K562 (cell line): ENCODE measurements at regions not wholly inside any gene's neighbourhood (a gene's known extent, or its start where the extent isn't known, plus 50 kb on each side); places are given as distances from the start of the nearest gene placed in this dataset.

ENCODE experiments used
- ATAC-seq: fragments of 200-7000 bp; cut with Tn5 transposase; 3 replicates; pipeline ENCODE4 v1.9.1; 2020; ENCODE audit warnings: moderate library complexity
- BruUV-seq: library from RNA; stranded (reverse); fragments of 400-500 nt; replicated peaks from 2 replicates; lab custom pipeline; 2021; lab: Mats Ljungman, UMichigan
- CTCF ChIA-PET: fragments of 300-600 bp; formaldehyde crosslinking; extraction: SDS; loops from one replicate; lab custom pipeline; 2021; ENCODE audit warnings: low intra/inter-chr PET ratio; lab: Yijun Ruan, JAX
- POLR2A ChIA-PET: fragments of 300-600, 350-650 bp; sonication (Branson Sonifier 250); formaldehyde crosslinking; extraction: SDS; loops from one replicate; lab custom pipeline; 2021; ENCODE audit warnings: antibody characterized with exemption, inconsistent platforms; lab: Yijun Ruan, JAX
- DNase-seq, 4 experiments: peaks; one replicate each; pipeline versions ENCODE4 v3.0.0 to v3.0.0-alpha.2; 2011 to 2018; ENCODE audit warnings: low spot score in 3 of 4, mixed read lengths in 3 of 4; ENCODE audit errors: extremely low read depth in 1 of 4
- FAIRE-seq: peaks from 2 replicates; lab custom pipeline; 2011; peaks lifted over from hg19 to GRCh38; lab: Jason Lieb, UNC
- H2AFZ ChIP-seq: 2 replicates; pipeline ENCODE4 v1.6.0; 2011; ENCODE audit warnings: low read depth, low read length, control low read depth, inconsistent platforms
- H3K27ac ChIP-seq: fragments of 200-600 bp; 3 replicates; pipeline ENCODE4 v1.8.0; 2011; ENCODE audit warnings: low read depth, mild to moderate bottlenecking, control low read depth, inconsistent platforms, low read length, moderate library complexity, mixed read lengths; ENCODE audit errors: extremely low read depth
- H3K27me3 ChIP-seq, 2 experiments: fragments of 300-600 bp in 1 of 2; 2 replicates in 1 of 2; 3 replicates in 1 of 2; pipeline versions ENCODE4 v1.6.0 to v1.8.0; 2011; ENCODE audit warnings: inconsistent platforms in 2 of 2, low read length in 2 of 2, mild to moderate bottlenecking in 1 of 2, mixed read lengths in 1 of 2, moderate library complexity in 1 of 2; ENCODE audit not compliant: control insufficient read depth in 2 of 2, insufficient read depth in 2 of 2
- H3K36me3 ChIP-seq: fragments of 300-600 bp; 3 replicates; pipeline ENCODE4 v1.8.0; 2011; ENCODE audit warnings: mild to moderate bottlenecking, low read length, inconsistent platforms; ENCODE audit not compliant: control insufficient read depth, insufficient read depth
- H3K4me1 ChIP-seq, 2 experiments: fragments of 200-600 bp in 1 of 2; replicated peaks in 1 of 2; 2 replicates in 1 of 2; 3 replicates in 1 of 2; pipeline versions ENCODE4 v1.5.1 to v1.8.0; 2011; ENCODE audit warnings: inconsistent platforms in 2 of 2, low read length in 2 of 2, mild to moderate bottlenecking in 1 of 2, mixed read lengths in 1 of 2, moderate library complexity in 1 of 2; ENCODE audit not compliant: control insufficient read depth in 2 of 2, insufficient read depth in 2 of 2
- H3K4me2 ChIP-seq: 2 replicates; pipeline ENCODE4 v1.6.1; 2011; ENCODE audit warnings: low read length, control low read depth, inconsistent platforms, mixed read lengths; ENCODE audit not compliant: insufficient read depth
- H3K4me3 ChIP-seq: fragments of 200-600 bp; sonication (generic), shearing (Covaris generic); 2 replicates; pipeline ENCODE4 v1.5.1; 2016; ENCODE audit warnings: control low read depth, inconsistent platforms
- H3K79me2 ChIP-seq: fragments of 200-600 bp; 3 replicates; pipeline ENCODE4 v1.8.0; 2011; ENCODE audit warnings: low read length, inconsistent platforms; ENCODE audit not compliant: control insufficient read depth, insufficient read depth
- H3K9ac ChIP-seq, 2 experiments: 2 replicates each; pipeline versions ENCODE4 v1.6.0 to v1.6.1; 2011; ENCODE audit warnings: low read depth in 2 of 2, low read length in 2 of 2, control low read depth in 1 of 2, inconsistent platforms in 1 of 2, mild to moderate bottlenecking in 1 of 2, mixed read lengths in 1 of 2; ENCODE audit not compliant: insufficient read depth in 1 of 2
- H3K9me1 ChIP-seq: one replicate; pipeline ENCODE4 v1.6.0; 2011; ENCODE audit warnings: inconsistent platforms, mild to moderate bottlenecking, low read length, moderate library complexity; ENCODE audit not compliant: control insufficient read depth, insufficient read depth
- H3K9me3 ChIP-seq: replicated peaks from 2 replicates; pipeline ENCODE4 v1.5.1; 2011; ENCODE audit warnings: low read depth, low read length, inconsistent platforms; ENCODE audit not compliant: control insufficient read depth, insufficient read depth
- H4K20me1 ChIP-seq: replicated peaks from 2 replicates; pipeline ENCODE4 v1.6.1; 2011; ENCODE audit warnings: low read length, inconsistent platforms, mixed read lengths; ENCODE audit not compliant: control insufficient read depth, insufficient read depth
- CHD1 ChIP-seq: fragments of 200-600 bp; sonication (generic); IDR thresholded peaks from one replicate; pipeline ENCODE4 v1.6.1; 2012; ENCODE audit warnings: mild to moderate bottlenecking, moderate library complexity, low read length, inconsistent platforms
- FOSL1 ChIP-seq: fragments of 200-800 bp; sonication (Bioruptor generic); conservative IDR thresholded peaks from 2 replicates; pipeline ENCODE4 v1.6.1; 2016; ENCODE audit warnings: missing genetic modification characterization, missing compliant biosample characterization
- HMGXB4 ChIP-seq: sonication (generic); formaldehyde crosslinking; IDR thresholded peaks from 2 replicates; pipeline ENCODE4 v1.8.1; 2023; ENCODE audit warnings: mild to moderate bottlenecking, missing genetic modification reagents
- HNRNPLL ChIP-seq: fragments of 200-400 bp; formaldehyde crosslinking; IDR thresholded peaks from 2 replicates; pipeline ENCODE4 v1.6.1; 2017; ENCODE audit warnings: low read length, low read depth, mild to moderate bottlenecking; ENCODE audit not compliant: poor library complexity, severe bottlenecking
- RBFOX2 ChIP-seq: fragments of 200-400 bp; formaldehyde crosslinking; IDR thresholded peaks from 2 replicates; pipeline ENCODE4 v1.6.1; 2017; ENCODE audit warnings: low read depth, mild to moderate bottlenecking, low read length, moderate library complexity
- SNRNP70 ChIP-seq: fragments of 200-400 bp; formaldehyde crosslinking; optimal IDR thresholded peaks from 2 replicates; pipeline ENCODE3; 2017; ENCODE audit warnings: low read depth, low read length
- TAF15 ChIP-seq: fragments of 200-400 bp; formaldehyde crosslinking; IDR thresholded peaks from 2 replicates; pipeline ENCODE4 v1.6.1; 2017; ENCODE audit warnings: mild to moderate bottlenecking, low read depth, low read length, moderate library complexity
- TEAD2 ChIP-seq: fragments of 450-650 bp; IDR thresholded peaks from 2 replicates; pipeline ENCODE4 v1.6.1; 2016; ENCODE audit warnings: missing genetic modification characterization, control low read depth, missing compliant biosample characterization
- ZBED1 ChIP-seq: IDR thresholded peaks from 2 replicates; pipeline ENCODE4 v1.6.1; 2014
- ZNF143 ChIP-seq: sonication (generic); formaldehyde crosslinking; IDR thresholded peaks from 2 replicates; pipeline ENCODE4 v1.9.0; 2022; ENCODE audit warnings: mild to moderate bottlenecking, missing genetic modification reagents
- ZNF584 ChIP-seq: fragments of 200-800 bp; sonication (Bioruptor generic); IDR thresholded peaks from 2 replicates; pipeline ENCODE4 v1.6.1; 2016; ENCODE audit warnings: low read depth, mild to moderate bottlenecking, missing genetic modification characterization, missing compliant biosample characterization
- ZNF717 ChIP-seq: fragments of 250-450 bp; sonication (Bioruptor Pico); IDR thresholded peaks from 2 replicates; pipeline ENCODE4 v1.5.0; 2021
- WGBS: fragments of 100-300 bp; shearing (Covaris generic); methylation state at CpG from one replicate; pipeline ENCODE4 v1.1.6; 2016; ENCODE audit warnings: low coverage, mixed read lengths; ENCODE audit not compliant: insufficient coverage; ENCODE audit errors: missing lambda C conversion rate; 5-methylcytosine and 5-hydroxymethylcytosine counted together
- in situ Hi-C: fragments of 300-500 bp; cut with MboI; formaldehyde crosslinking; loops from 4 replicates; pipeline ENCODE4 v1.15.0; 2018; ENCODE audit warnings: inconsistent platforms, mixed read lengths
- intact Hi-C: fragments of 100-400 bp; cut with micrococcal nuclease; formaldehyde crosslinking; loops from 2 replicates; pipeline ENCODE4 v1.14.2; 2022

DNA sequence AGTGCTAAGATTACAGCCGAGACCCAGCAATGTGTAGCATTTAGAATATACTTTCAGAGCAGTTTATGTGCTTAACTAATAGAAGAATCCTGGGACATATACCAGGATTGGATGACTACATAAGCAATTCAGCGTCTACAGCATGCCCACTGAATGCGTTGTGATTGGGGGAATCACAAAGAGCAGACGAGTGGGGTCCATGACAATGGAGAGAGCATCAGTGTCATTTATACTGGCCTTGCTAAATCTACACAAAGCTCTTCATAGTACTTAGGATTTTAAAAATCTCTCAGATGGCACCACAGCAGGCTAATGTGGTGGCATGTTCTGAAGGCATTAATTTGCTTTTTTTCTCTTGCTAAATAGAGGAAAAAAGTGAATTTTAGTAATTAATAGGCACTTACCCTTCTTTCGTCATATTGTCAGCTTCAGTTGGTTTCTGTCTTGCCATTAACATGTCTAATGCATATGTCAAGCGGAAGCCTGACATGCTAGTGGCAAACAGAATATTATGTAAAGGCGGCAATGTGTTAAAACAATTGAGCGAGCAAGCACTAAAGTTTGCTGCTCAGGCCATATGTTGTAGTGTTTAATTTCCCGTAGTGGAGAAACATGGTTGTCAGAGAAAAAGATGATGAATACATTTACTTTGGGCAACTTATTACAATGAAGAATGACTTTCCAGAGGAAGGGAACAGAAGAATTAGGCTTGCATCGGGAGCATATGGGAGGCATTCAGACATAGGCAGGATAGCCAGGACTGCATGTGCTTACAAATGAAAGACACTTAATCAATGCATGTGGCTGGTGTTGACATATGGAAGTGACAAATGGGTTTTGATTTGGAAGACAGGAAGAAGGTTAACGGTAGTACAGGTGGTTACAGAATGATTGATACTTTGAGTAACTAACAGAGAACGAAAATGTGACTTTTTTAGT lies 145.2 kb downstream of the ICOS start:
- no peak for FAIRE-seq
- H2AFZ ChIP-seq, result no peak overlapping the region
- H3K4me1 ChIP-seq, result no peaks in the 10 kb centered on the region
- H3K9ac ChIP-seq, result no peak overlapping the region
- no peaks in the 10 kb centered on the region for H4K20me1 ChIP-seq
- ATAC-seq, result no peak
- TF ChIP-seq RBFOX2 (no peak), HNRNPLL (no peak), CHD1 (no peak), ZNF717 (CRISPR knock-in tag) (no peak), ZBED1 (no peak), SNRNP70 (no peak), TEAD2 (tag) (no peak), TAF15 (no peak), ZNF584 (CRISPR knock-in tag) (no peak), FOSL1 (tag) (no peak), HMGXB4 (CRISPR knock-in tag) (no peak), ZNF143 (CRISPR knock-in tag) (no peak)
- H3K36me3 ChIP-seq, result no peaks in the 10 kb centered on the region
- no peaks in the 10 kb centered on the region for H3K79me2 ChIP-seq
- intact Hi-C loops (no loop called here), in situ Hi-C loops (no loop called here)
- no peak overlapping the region for H3K4me3 ChIP-seq
- H3K4me2 ChIP-seq, result no peak overlapping the region
- WGBS, result 3% methylated on average over 12 of the region's 12 CpGs
- DNase-seq, result no peak
- CTCF ChIA-PET, result no interaction called here
- H3K9me3 ChIP-seq, result no peaks in the 10 kb centered on the region
- POLR2A ChIA-PET, result interaction anchor here (1.3 kb wide), 1 partner anchor 19 kb away, joined by 3 read pairs; no protein-coding TSS in a partner anchor
- no peak overlapping the region for H3K27ac ChIP-seq
- H3K27me3 ChIP-seq, result no peaks in the 10 kb centered on the region; a peak in 1 of 5 replicates
- H3K9me1 ChIP-seq, result no peaks in the 10 kb centered on the region
- BruUV-seq, result no TSS peak
